ENCODE measurements at regions not wholly inside any gene's neighbourhood (a gene's known extent, or its start where the extent isn't known, plus 50 kb on each side); places are given as distances from the start of the nearest gene placed in this dataset.
"Not testable (repeated sequence)": the region's sequence is repeated elsewhere in the genome, so short reads cannot be mapped to it uniquely, and the experiment has no call there.

DNA sequence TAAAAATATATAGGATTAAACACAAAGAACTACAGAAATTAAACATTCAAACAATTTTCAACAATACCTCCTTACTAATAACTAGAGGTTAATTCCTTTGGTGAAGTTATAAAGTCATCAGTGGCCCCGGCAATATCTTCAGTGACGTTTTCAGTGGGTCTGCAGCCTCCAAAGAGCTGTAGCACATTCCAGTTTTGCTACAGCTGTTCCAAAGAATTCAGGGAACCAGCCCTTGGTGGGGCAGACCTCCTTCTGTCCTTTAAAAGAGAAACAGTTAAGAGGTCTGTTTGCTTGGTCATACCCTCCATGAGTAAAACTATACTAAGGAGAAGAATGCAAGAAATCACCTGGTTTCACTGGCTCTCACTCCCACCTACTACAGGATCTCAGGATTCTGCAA, 99.2 kb upstream of the ZDHHC17 start:
- no peak for DNase-seq (ENCODE audit: low spot score)

DNA sequence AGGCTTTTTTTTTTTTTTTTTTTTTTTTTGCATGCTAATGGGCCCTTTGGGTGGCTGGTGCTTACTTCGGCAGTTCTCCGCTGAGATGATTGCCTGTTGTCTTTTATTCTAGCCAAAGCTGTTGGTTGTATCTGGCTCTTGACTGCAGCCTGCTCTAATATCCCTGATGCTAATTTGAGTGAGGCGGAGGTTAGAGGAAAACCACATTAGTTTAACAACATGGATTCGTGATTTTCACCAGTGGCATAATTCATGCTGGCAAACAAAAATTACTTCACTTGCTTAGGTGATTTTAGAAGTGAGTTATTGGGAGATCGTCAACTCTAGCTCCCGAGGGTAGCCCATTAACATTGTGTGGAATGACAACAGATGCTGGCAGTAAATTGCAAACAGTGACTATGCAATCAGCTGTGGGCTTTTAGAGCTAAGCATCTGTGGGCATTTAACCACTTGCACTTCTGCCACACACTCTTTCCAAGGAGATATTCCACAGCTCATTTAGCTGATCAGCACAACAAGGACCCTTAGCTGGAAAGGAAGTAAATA, 97.6 kb upstream of the ZDHHC17 start:
- DNase-seq (ENCODE audit: low spot score): no peak

DNA sequence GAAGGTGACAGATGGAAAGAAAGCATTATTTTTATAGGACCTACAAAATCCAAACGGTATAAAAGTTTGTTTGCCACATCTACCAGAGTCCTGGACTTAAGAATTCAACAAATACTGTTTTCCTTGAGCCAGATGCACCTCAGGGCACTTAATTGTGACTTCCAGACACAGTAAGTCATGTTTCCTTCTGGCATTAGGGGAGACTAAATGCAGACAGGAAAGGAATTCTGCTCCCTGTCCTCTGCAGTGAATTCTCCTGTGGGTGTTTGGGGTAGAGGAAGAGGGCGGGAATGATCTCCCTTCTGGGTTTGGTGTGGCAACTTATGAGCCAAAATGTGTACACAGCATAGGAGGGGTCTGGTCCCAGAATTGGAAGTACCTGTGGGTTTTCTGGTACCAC, 93.9 kb upstream of the ZDHHC17 start:
- no peak for DNase-seq (ENCODE audit: low spot score)

DNA sequence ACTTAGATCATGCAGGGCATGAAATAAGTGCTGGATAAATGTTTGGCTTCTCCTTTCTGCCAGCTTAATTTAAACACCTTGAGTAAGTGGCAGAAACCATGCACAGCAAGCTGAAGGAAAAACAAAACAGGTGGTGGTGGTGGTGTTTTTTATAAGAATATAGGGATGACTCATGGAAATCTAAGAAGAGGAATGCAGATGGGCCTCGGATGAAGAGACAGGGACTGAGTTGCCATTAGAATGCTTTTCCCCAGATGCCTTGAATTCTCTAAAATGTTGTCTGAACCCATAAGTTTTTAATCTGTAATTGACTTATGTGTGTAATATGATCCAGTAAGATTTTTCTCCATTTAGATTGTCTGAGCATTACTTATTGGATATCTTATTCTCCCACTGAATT, 93.1 kb upstream of the ZDHHC17 start:
- no peak for DNase-seq (ENCODE audit: low spot score)

DNA sequence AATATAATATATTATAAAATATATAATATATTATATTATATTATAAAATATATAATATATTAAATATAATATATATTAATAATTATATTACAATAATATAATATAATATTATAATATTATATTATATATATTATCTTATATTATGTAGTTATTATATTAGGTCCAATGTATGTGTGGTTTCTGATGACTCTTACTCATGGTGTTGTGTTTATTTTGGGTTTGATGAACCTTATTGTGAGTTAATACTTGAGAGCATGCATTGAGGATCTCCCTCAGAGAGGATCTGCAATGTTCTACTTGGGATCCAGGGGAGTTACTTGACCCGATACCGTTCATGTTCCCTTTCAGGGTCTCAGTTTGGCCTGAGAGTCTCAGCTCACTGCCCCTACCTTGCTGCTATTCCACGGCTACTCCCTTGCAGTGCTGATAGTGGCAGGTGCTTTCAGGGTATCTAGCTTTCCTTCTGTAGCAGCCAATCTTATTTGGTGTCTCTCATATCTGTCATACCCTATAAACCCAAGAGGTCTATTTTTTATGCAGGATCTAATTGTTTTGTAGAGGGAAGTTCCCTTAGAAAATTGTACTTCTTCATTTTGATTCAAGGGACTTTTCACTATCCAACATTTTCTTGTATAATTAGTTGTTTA, 89.1 kb upstream of the ZDHHC17 start:
- DNase-seq (ENCODE audit: low spot score): no peak

DNA sequence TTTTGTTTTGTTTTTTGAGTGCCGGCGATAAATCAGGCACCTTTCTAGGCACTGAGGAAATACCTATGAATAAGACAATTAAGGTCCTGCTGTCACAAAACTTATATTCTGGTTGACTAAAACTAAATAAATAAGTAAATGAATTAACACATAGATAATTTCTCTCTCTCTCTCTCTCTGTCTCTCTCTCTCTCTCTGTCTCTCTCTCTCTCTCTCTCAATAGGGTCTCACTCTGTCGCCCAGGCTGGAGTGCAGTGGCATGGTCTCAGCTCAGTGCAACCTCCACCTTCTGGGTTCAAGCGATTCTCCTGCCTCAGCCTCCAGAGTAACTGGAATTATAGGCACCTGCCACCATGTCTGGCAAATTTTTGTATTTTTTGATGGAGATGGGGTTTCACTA, 87.7 kb upstream of the ZDHHC17 start:
- DNase-seq (ENCODE audit: low spot score): not testable (repeated sequence)

DNA sequence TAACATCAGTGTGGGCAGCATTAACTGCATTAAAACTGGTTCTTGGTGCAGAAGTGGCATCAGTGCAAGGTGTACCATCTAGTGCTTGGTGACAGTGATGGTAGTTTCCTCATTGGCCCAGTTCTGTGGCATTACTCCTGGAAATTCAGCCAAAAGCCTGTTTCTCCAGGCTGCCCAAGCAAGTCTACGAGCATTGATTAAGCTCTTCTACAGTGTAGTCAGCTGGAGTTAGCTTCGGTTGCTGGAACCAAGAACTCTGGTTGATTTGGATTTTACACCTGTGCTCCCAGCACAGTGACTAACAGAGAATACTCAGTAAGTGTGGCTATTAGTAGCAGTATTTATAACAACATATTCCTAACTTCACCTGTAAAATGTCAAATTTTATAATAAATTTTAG, 84.9 kb upstream of the ZDHHC17 start:
- DNase-seq (ENCODE audit: low spot score): no peak

DNA sequence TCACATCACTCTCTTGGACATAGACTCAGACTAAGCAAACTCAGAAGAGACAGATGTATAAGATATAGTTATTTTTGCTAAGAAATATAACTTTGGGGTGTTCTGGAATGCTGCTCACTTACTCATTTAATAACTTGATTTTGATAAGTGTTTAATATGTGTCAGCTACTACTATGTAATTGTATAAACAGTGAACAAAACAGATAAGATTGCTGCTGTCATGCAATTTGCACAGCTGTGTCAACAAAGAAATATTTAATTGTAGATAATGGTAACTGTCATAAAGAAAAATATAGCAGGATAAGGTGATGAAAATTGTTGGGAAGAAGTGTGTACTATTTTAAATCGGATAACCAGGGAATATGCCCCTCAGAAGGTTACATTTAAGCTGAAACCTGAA, 84.1 kb upstream of the ZDHHC17 start:
- no peak for DNase-seq (ENCODE audit: low spot score)

DNA sequence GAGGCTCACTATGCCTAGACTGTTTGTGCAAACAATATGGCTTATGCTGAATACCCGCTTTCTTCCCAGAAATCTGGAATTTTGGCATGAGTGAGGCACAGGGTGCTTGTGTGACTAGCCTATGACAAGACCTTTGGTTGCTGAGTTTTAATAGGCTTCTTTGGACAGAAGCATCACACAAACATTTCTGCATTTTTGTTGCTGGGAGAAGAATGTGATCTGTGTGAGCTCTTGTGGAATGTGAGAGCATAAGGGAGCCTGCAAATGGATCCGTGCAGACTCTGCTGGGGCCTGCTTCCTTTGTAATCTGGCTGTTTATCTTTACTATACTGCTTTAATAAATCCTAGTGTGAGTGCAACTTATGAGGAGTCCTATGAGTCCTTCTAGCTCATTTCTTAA, 83.0 kb upstream of the ZDHHC17 start:
- no peak for DNase-seq (ENCODE audit: low spot score)

DNA sequence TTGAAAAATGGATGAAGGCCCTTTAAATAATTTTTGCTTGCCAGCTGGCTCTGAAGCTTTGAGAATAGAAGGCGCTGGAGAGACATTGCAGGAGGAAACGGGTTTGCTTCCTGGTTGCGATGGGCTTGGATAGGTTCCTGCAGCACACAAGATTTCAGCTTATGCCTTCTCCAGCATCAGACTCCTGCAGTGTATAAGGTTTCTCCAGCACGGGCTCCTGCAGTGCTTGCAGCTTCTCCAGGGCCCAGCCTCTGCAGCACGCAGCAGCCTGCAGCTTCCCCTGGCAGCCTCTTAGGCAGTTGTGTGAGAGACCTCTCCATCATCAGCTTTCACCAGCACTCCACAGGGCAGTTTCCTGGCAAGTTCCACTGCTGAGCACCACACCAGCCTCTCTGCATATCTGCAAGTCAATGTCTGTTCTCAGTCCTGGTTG, 78.7 kb upstream of the ZDHHC17 start:
- DNase-seq (ENCODE audit: low spot score): peak; percentile 78

DNA sequence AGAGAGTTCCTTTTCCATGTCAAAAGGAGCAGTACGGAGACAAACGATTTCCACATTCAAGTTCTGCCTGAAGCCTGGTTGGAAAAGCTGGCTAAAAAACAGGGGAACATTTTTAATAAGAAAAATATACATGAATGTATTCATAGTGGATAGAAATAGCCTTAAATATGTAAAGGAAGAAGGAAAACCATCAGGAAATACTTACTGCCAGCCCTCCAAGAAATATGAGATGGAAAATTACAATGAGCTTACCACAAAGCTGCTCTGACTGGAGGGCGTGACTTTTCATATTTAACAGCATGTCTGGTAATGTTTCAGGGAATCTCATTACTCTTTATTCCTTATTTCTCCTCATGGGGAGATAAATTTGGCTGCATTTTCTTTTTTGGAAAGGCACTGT, 75.9 kb upstream of the ZDHHC17 start:
- DNase-seq (ENCODE audit: low spot score): no peak

DNA sequence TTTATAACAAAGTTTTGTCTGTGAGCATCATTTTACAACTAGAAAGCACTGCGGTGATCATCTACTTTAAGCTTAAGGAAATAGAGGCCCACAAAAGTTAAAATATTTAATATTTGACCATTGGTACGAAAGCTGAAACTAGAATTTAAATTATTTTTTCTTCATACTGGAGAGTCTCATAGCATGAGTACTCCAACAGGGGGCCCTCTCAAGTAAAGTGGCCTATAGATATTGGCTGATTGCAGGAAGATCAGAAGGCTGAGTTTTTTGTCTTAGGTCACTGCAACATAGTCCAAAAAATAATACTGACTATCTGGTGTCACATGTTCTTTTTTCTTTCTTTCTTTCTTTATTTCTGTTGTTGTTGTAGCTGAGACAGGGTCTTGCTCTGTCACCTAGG, 75.3 kb upstream of the ZDHHC17 start:
- no peak for DNase-seq (ENCODE audit: low spot score)

DNA sequence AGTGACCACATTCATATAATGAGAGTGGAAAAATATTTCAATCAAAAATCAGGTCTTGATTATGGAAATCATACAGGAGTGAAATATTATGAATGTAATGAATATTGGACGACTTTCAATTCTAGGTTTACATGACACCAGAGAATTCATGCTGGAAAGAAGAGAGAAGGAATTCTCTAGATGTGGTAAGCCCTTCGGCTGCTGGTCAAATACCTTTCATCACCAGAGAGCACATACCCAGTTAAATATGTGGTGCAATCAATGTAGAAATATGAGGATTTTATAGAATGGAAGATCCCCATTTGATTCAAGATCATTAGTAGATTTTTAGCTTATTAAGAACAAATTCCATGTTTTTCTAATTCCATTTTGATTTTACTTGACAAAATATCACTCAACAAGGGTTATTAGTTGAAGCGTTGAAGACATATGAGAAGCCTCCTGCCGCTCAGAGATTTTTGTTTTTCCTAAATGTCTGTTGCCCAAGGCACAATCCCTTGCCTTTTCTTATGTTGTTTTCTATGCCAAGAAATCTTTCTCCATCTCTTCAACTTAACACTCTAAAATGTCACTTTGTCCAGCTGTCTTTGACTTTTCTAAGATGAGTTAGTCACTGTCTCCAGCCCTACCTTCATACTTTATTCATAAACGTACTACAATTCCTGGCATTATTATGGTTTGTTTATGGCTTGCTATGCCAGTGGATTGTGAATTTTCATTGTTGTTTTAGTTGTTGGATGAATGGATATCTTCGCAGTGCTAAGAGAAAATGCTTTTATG, 72.8 kb upstream of the ZDHHC17 start:
- DNase-seq (ENCODE audit: low spot score): no peak

DNA sequence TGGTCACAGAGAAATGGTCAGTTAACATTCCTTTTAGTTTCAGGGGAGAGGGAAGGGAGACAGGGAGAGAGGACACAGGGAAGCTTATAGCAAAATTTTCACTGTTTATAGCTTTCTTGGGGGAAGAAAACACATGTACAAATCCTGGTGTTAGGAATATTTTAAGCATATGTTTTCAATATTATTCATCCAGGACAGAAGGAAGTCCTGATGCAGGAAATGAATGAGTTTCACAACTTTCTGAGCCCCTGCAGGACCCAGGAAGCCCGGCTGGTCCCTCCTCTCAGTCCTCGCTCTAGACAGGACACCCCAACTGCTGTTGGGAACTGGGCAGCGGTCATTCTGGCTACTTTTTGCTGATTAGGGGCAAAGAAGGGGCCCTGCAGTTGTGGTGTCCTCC, 71.1 kb upstream of the ZDHHC17 start:
- no peak for DNase-seq (ENCODE audit: low spot score)

DNA sequence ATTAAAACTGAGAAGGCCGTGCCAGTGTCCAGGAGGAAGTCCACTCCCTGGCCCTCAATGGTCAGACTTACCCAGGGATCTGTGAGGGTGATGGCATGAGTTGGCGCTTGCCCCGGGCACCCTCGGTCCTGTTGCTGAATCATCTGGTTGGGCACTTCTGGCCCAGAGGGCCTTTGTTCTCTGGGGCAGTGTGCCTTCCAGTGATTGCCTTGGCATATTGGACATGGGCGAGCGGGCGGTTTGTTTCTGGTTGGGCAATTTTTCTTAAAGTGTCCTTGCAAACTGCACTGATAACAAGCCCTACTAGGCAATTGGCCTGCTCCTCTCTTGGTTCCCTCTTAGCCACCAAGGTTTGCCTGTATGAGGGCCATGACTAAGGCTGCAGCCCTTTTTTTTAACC, 69.5 kb upstream of the ZDHHC17 start:
- no peak for DNase-seq (ENCODE audit: low spot score)

DNA sequence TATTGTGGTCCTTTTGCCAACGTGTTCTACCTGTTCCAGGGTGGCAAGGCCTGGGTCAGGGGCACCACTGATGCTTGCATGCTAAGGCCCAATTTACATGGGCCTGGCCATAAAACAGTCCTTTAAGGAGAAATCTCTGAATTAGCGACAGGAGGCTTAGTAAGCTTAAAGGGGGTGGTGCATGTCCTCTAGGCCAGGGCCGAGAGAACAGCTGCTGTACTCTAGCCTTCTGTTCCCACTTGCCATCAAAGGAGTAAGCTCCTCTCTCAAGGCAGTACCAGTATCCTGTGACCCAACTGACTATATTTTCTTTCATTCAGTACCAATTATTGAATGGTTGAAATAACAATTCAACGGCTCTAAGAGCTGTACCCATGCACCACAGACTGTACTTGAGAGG, 67.7 kb upstream of the ZDHHC17 start:
- no peak for DNase-seq (ENCODE audit: low spot score)

DNA sequence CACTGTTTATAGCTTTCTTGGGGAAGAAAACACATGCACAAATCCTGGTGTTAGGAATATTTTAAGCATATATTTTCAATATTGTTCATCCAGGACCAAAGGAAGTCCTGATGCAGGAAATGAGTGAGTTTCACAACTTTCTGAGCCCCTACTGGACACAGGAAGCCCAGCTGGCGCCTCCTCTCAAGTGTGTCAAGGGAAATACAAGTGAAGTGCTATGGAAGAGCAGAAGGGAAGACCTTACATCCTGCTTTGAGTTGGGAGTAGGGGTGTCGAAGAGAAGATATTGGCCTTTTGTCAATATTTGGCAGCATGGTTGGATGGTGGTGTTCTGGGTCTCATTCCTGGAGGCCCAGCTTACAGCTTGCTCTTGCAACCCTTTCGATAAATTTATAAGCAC, 66.1 kb upstream of the ZDHHC17 start:
- DNase-seq (ENCODE audit: low spot score): no peak

DNA sequence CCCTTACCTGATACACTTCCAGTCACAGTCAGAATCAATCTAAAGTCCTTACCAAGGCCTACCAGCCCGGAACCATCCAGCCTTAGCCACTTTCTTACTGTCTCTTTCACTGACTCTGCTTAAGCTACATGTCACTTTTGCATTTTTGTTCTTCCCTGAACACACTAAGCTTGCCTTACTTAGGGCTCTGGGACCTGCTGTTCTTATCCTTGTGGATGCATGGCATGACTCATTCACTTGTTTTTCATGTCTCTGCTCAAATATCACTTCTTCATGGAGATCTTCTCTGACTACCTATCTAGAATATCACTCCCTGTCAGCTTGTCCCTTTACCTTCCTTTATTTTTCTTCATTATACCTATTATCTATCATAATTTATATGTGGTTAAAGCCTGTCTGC, 65.6 kb upstream of the ZDHHC17 start:
- peak; percentile 30 for DNase-seq (ENCODE audit: low spot score)

DNA sequence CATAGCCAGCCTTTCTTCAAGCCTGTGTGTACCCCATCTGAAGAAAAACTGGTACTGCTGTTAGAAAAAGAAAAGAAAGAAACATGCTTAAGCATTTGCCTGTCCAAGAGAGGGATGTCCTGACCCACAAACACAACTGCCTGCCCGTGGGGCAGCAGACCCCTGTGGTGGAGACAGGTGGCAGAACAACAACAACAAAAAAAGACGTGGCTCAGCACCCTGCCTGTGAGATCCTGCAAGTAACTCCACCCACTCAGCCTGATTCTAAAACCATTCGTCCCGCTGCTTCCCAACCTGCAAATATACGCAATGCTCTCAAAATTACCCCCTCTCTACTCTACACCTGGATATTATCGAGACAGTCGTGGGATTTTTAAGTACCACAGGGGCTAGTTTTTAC, 64.9 kb upstream of the ZDHHC17 start:
- DNase-seq (ENCODE audit: low spot score): peak; percentile 78

DNA sequence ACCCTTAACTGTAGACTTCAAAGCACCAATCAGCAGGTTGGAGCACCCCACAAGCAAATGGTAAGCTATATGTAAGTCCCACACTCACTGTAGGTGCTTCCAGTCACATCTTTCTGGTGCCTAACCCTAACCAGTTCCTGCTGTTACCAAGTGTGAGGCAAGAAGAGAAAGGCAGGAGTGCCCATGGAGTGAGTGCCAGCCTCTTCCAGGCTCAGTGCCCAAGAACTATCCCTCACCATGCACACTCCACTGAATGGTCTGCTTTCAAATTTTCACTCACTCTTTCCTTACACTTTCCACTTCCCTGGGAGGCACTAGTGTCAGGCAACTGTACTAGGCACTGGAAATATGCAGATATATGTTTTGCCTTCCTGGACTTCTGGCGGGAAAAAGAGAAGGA, 62.2 kb upstream of the ZDHHC17 start:
- DNase-seq (ENCODE audit: low spot score): no peak

DNA sequence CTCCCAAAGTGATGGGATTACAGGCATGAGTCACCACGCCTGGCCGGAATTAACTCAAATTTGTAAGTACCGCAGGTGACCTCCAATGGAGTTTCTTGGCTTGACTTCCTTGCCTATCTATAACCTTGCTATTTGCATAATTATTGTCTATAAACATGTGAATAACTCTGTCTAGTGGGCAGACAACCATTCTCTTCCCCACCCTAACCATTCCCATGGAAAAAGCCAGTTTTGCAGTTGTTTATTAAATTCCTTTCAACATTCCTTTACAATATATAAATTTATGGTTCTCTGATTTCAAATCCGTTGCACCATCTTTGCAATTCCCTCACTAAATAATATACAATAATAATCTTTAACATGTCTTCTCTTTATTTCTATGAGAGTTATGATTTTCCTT, 61.0 kb upstream of the ZDHHC17 start:
- DNase-seq (ENCODE audit: low spot score): no peak

DNA sequence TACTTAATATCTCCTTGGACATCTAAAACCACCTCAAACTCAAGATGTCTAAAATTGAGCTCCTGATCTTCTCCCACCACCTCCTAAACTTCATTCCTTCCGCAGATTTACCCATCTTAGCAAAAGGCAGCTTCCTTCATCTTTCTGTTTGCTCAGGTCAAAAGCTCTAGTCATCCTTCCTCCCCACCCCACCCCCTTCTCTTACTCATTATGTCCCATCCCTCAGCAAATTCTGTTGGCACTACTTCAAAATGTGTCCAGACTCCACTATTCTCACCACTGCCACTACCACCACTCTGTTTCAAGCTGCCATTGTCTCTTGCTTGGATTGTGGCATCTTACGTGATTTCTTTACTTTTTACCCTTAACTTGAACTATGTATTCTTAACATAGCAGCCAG, 59.2 kb upstream of the ZDHHC17 start:
- DNase-seq (ENCODE audit: low spot score): no peak

DNA sequence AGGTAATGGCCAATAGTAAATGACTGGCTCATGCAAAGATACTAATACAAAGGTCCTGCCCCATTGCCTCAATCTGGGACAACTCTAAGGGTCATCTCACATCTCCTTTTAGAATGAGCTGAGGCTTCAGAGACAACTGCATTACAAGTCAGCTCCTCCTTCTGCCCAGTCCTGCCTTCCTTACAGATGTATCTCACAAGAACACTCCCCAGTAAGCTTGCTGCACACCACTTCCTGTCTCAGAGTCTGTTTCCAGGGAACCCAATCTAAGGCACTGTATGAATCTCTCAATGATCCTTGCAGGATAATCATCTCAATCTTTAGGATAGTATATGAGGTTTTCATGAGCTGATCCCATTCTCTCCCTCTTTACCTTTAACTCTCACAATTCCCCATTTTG, 57.8 kb upstream of the ZDHHC17 start:
- DNase-seq (ENCODE audit: low spot score): no peak

DNA sequence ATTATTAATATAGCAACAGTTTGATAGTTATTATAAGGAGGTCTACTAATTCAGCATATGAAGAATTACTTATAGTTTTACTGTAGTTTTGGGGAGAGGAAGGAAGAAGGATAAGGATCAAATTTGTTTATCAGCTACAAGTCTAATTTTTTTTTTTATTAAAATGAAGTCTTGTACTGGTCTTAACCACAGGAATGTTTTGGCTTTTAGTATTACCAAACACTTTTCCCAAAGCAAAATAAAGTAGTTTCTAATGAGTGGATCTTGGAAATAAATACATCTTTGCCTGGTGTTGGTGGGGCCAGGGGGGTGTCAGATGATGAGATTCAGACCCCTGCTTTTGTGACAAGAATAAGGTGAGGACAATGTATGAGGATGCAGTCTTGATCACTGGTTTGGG, 57.2 kb upstream of the ZDHHC17 start:
- DNase-seq (ENCODE audit: low spot score): no peak

Data from cerebellar cortex (tissue), 1 donor.